ENCODE measurements at regions not wholly inside any gene's neighbourhood (a gene's known extent, or its start where the extent isn't known, plus 50 kb on each side); places are given as distances from the start of the nearest gene placed in this dataset.
A peak's percentile ranks its signal among the peaks of the same experiment; 100 is the strongest.

- Histone ChIP-seq H3K27ac (peak overlapping the region in 4 of 10 donors; percentile 6 to 47 (median 20)), H3K36me3 (no peaks in the 10 kb centered on the region)
- peak in 3 of 8 donors; percentile 26 to 62 (median 41) for ATAC-seq
Observed at GRCh38 chr4:152224223-152224622, 311.7 kb downstream of the FBXW7 start.

GRCh38 chr4:152223600-152223999 is 312.3 kb downstream of the FBXW7 start:
- Histone ChIP-seq H3K27ac (peak overlapping the region in 3 of 10 donors; percentile 14 to 47 (median 26)), H3K36me3 (no peaks in the 10 kb centered on the region), H3K4me1 (peaks cover 0 to 7% (median 0%) of the 10 kb centered on the region in 9 donors), H3K9me3 (peaks cover 0 to 4% (median 0%) of the 10 kb centered on the region in 11 donors), H3K4me3 (no peak overlapping the region), H3K27me3 (no peaks in the 10 kb centered on the region)
- no peak for ATAC-seq
- intact Hi-C loops (cut with DNase I) = no loop called here
- DNase-seq = no peak
- no peak for TF ChIP-seq CTCF (IDR thresholded peaks at IDR 0.05)
- 92 to 94% methylated on average over 4 of the region's 4 CpGs for WGBS, 2 donors

More at GRCh38 chr4:152224223-152224622, 311.7 kb downstream of the FBXW7 start:
- no peak for TF ChIP-seq CTCF (IDR thresholded peaks at IDR 0.05)
- Histone ChIP-seq H3K27me3 (no peaks in the 10 kb centered on the region), H3K4me1 (peaks cover 0 to 7% (median 0%) of the 10 kb centered on the region in 9 donors), H3K4me3 (no peak overlapping the region), H3K9me3 (peaks cover 0 to 4% (median 0%) of the 10 kb centered on the region in 11 donors)
- 80 to 88% methylated on average over 8 of the region's 8 CpGs for WGBS, 2 donors
- intact Hi-C loops (cut with DNase I) = no loop called here
- no peak for DNase-seq

GRCh38 chr4:152221816-152222516 is 313.9 kb downstream of the FBXW7 start:
- intact Hi-C loops (cut with DNase I) = no loop called here
- Histone ChIP-seq H3K36me3 (no peaks in the 10 kb centered on the region), H3K4me3 (no peak overlapping the region), H3K4me1 (peaks cover 0 to 7% (median 0%) of the 10 kb centered on the region in 9 donors), H3K9me3 (peaks cover 0 to 4% (median 0%) of the 10 kb centered on the region in 11 donors), H3K27me3 (no peaks in the 10 kb centered on the region), H3K27ac (no peak overlapping the region)
- no peak for TF ChIP-seq CTCF (IDR thresholded peaks at IDR 0.05)
- 89 to 90% methylated on average over 10 of the region's 10 CpGs for WGBS, 2 donors
- no peak for DNase-seq
- ATAC-seq = no peak

GRCh38 chr4:152220201-152220666 is 315.7 kb downstream of the FBXW7 start:
- 78 to 82% methylated on average over 2 of the region's 2 CpGs for WGBS, 2 donors
- Histone ChIP-seq H3K27ac (no peak overlapping the region), H3K9me3 (peaks cover 0 to 8% (median 0%) of the 10 kb centered on the region in 11 donors), H3K4me3 (no peak overlapping the region), H3K36me3 (no peaks in the 10 kb centered on the region), H3K27me3 (no peaks in the 10 kb centered on the region), H3K4me1 (peaks cover 0 to 7% (median 0%) of the 10 kb centered on the region in 9 donors)
- no peak for DNase-seq
- TF ChIP-seq CTCF (IDR thresholded peaks at IDR 0.05) = no peak
- no peak for ATAC-seq
- intact Hi-C loops (cut with DNase I) = no loop called here

Data from heart right ventricle (tissue), 16 donors.